ENCODE measurements at regions not wholly inside any gene's neighbourhood (a gene's known extent, or its start where the extent isn't known, plus 50 kb on each side); places are given as distances from the start of the nearest gene placed in this dataset.

DNA sequence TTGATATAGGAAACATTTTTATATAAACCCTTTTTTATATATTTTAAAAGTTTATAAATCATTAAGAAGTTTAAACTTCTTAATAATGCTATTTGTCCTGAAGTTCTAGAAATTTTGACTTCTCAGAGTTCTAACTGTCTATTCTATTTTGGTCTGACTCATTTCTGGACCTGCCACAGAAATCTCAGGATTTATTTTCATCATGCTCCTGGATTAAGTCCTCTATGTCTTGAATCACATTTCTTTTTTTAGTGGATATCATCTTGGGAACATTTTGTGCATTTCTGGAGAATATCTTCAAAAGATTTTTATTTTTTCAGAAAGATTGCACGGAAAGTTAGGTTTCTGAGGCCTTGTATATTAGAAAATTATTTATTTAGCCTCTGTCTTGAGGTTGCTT is 289.1 kb downstream of the NDFIP2 start:
- FAIRE-seq = no peak

DNA sequence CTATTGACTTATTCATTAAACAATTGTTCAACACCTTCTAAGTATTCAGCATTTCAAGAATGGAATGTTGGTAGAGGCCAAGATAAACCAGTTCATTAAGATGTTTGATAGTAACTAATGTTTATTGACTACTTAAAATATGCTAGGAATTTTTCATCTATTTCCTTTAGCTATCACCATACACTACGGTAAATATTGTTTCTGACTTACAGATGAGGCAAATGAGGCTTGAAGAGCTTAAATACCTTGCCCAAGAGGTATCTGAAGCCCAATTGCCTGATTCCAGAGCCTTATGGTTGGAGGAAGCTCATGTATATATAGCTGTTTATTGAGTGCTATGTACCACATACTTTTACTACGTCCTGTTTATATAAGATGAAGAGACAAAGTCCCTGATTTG is 286.2 kb downstream of the NDFIP2 start:
- no peak for FAIRE-seq

DNA sequence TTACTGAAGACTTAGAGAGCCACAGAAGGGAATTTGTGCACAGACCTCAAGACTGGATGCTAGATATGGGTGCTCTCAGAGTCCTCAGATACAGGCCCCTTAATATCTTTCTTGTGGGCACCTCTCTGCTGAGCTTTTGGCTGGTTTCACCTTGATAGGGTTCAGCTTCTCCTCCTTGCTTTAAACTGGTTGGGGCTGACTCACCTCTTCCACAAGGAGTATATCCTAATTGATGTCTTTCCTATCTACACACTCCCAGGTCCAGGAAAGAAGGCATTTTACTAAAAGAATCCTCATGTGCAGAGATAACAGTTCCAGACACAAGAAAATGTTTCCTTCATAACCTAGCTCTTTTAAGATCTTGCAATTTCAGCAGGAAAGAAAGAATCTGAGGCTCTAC is 284.4 kb downstream of the NDFIP2 start:
- FAIRE-seq = no peak

DNA sequence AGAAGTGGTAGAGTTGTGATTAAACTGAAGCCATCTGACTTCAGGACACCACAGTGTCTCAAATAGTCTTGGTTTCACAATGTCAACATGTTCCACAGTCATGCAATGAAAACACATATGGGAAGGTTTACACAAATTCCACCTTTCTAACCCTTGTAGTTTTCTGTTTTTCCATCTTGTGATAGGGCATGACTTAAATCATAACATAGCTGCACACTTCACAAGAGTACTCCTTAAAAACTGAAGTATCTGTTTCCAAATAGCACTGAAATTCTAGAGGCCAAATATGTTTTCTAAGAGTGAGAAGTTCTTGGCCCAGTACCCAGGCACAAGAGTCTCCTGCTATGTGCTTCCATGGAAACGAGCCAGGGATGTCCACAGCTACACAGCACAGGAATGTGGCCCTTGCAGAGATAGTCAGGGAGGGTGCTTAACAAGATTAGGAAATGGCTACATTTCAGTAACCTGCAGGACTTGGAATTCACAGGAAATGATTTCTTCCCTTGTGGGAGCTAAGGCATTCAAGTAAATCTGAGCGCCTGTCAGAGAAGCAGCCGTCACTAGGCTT is 269.1 kb downstream of the NDFIP2 start:
- FAIRE-seq = peak; percentile 95

DNA sequence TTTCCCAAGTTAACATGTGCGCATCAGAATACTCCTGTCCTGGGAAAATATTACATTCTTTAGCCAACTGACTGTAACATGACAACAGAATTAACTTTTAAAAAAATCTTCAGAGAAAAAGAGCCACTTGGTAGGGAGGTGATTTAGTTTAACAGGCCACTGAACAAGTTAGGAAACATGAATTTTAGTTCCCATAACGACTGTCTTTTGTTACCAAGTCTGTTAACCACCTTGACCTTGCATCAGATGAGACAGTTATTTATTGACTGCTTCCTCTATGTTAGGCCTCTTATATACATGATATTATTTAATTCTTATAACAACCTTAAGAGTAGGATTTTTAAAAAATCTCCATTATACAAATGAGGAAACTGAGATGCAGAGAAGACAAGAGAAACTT is 268.6 kb downstream of the NDFIP2 start:
- no peak for FAIRE-seq

DNA sequence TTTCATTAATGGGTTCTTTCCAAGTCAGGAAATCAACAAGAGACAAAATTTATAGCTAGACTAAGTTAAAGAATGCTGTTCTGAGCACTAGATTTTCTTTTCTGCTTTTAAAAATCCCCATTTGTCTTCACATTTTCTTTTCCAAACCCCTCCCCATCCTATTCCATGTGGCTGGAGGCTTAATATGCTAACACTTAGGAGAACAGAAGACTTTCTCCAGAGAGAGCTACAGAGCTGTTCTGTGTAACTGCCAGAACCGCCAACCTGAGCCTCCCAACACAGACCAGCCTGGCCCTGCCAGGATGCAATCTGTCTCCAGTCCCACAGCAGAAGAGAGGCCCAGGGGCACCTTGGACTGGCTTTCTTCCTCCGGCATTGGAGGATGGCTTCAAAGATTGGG is 264.1 kb downstream of the NDFIP2 start:
- no peak for FAIRE-seq

DNA sequence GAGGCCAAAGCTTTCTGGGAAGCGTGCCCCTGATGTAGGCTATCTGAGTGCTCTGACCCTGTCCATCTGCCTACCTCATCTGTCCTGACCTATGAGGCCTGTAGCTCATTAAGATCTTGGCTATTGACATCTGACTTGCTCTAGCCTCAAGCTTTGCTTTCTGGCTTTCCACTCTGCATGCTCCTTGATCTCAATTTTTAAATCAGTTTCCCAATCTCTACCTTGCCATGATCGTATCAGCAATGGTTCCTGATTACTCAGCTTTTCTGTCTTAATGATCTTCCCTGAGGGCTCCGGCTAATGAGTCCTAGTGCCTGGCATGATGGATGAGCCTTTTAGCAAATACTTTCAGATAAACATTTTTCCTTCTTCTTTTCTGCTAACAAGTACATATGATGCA is 262.0 kb downstream of the NDFIP2 start:
- FAIRE-seq = no peak

DNA sequence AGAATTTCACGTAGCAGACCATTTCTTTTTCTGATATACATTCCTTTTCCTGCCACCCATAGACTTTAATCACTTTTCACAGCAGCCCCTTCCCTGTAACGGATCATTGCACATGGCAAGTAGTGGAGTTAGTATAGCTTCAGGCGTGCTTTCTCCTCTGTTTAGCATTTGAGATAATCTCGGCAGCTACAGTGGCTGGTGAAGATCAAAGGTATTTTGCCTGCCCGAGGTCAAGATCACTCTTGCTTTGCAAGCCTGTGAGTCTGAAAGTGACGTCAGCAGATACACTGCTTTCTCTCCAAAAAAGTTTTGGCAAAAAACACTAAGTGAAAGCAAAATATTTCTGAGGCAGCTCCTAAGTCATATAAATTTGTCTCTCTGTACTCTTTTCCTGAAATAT is 260.0 kb downstream of the NDFIP2 start:
- FAIRE-seq = peak; percentile 89

DNA sequence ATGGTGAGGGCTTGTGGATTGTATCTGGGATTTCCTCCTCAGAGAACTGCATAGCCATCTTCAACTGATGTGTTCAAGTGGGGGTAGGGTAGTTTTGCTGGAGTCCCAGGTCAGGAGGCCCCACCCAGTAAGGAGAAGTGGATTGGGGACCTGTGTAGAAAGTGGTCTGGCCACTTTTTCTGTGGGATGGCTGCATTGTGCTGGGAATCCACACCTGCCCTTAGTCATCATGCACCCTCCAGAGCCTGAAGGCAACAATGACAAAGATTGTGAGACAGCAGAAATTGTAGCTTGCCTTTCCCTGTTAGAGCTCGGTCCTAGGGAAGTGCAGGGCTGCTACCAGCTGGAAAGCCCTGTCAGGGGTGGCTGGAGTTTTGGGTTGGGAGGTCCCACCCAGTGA is 255.4 kb downstream of the NDFIP2 start:
- FAIRE-seq = no peak

DNA sequence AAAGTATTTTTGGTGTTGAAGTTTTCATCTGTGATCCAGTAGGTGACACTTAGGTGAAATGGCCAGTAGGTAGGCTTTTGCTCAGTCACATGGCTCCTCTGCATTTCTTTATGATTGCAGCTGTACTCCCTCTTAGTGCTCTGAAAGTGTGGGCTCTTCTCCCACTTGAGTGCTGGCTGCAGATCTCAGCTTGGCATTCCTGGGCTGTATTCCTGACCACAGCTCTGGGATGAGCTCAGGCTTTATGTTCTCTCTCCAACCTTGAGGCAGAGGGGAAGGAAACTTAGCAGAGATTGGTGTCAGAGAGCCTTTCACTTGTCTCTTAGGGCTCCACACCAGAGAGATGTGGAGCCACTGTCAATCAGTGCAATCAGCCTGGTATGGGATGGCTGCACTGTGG is 254.3 kb downstream of the NDFIP2 start:
- no peak for FAIRE-seq

DNA sequence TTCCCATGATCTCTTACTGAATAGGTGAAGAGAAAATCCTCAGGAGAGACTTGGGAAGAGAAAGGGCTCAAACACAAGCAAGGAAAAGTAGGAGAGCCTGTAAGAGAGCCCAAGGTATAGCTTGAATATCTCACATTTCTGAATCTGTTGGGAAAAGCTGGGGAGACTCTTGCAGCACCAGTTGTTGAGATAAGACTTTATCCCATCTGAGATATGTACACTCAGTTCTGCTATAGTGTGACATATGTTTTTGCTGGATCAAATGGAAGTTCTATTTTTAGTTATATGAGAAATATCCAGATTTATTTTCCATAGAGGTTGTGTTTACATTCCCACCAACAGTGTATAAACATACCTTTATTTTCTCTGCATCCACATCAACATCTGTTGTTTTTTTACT is 246.1 kb downstream of the NDFIP2 start:
- FAIRE-seq = no peak

DNA sequence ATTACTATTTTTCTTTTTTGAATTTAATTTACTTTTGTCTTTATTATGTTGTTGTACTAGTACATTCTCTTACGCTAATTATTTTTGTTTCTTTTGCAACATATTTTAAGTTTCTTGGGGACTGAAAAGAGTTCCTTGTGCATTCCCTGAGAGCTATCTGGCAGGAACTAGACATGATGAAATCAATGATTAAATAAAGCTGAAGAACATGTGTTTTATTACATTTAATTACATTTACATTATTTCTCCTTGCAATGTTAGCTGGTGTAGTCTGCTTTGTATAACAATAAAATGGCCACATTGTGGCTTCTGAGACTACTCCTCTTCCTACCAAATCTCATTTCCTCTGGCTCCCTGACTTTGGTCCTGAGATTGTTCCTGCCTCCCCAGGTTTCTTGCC is 244.9 kb downstream of the NDFIP2 start:
- FAIRE-seq = peak; percentile 92

DNA sequence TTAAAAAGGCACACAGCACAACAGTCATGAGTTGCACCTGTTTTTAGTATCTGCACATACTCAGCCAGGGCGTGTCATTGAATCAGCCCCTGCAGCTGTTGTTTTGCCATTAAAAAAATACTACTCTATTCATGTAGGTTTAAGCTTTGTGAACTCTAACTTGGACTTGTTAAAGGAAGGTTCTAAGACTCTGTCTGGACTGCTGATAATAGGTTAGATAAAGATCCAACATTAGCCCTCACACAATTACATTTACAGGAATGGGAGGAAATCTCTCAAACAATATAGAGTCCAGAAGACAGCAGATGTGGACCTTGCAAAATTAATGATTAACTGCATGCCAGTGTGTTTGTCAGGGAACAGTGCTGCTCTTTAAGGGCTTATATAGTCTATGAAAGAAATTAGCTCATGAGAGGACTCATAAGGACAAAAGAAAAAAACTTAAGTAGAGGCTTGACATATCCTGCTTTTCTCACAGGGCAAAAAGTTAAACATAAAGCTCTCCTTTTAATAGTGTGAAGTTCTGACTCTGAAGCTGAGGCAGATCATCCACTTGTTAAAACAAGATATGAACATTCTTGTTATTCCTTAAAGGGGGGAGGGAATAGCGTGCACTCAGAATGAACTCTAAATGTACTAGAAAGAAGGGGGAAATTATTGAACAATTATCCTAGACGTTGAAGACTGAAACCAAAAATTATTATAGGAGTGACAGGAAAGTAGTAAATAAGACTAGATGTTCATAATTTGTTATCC is 243.6 kb downstream of the NDFIP2 start:
- FAIRE-seq = no peak

DNA sequence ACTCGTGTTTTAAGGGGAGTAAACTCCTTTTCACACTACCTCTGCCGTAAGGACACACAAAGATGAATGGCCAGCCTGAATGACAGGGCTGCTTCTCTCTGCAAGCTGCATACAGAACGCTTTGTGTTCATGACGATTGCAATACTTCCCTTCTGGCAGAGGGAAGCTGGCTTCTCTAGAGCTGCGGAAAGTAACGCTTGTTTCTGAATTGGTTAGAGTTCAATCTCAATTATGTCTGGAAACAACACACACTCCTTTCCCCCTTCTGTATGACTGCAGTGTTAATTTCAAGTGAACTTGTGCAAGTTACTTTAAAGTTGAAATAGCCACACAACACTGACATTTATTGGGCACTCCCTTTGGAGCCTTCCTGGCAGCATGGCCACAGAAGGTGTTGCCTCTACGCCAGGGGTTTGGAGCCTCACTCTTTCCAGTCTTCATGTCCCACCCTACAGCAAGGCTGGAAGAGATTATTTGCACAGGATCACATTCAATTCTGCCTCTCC is 242.6 kb downstream of the NDFIP2 start:
- FAIRE-seq = no peak

DNA sequence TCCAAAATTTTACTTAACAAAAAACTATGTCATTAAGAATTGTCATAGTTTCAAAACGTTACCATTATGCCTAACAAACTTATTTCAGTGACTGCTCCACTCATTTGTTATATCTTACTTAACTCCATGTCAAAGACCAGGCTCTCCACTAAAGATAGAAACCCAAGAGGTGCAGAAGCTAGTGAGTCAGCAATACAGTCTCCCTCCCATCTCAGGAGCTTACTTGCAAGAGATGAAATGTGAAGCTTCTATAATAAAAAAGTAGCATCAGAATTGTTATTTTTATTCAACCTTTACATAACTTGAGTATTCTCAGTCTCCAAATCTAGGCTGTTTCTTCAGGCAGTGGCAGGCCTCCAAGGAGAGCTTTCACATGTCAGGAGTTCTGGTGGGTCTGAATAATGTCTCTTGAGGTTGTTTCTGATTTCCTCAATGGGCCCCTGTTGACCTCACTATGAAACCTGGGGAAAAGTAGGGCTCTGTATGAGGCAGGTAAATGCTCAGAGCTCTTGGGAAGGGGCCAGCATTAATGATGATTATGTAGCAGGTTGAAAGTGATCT is 242.0 kb downstream of the NDFIP2 start:
- FAIRE-seq = no peak

DNA sequence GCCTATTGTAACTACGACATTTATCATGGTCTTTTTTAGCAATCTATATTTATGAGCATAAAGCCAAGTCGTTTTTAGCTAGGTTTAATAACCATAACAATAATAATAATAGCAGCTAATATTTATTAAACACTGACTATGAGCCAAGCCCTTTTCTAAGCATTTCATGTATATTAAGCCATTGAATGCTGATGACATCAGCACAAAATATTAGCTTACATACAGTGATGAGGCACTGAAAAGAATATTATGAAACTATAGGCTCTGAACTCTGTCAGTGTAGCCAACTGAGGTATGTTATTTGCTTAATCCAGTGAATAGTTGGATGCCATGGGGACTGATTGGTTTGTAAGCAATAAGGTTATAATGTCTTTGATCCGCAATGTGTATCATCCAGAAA is 235.2 kb downstream of the NDFIP2 start:
- no peak for FAIRE-seq

DNA sequence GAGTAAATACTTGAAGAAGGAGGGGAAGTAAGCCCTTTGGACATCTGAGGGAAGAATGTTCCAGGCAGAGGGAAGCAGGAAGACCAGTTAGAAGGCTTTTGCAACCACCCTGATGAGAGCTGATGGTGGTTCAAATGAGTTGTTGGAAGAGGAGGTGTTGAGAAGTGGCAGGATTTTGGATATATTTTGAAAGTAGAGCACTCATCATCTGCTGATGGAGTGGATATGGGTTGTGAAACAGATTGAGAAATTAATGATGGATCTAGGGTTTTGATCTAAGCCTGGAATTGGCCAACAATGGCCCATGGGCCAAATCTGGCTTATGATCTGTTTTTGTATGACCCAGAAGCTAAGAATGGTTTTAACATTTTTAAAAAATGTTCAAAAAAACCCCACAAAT is 230.7 kb downstream of the NDFIP2 start:
- no peak for FAIRE-seq

DNA sequence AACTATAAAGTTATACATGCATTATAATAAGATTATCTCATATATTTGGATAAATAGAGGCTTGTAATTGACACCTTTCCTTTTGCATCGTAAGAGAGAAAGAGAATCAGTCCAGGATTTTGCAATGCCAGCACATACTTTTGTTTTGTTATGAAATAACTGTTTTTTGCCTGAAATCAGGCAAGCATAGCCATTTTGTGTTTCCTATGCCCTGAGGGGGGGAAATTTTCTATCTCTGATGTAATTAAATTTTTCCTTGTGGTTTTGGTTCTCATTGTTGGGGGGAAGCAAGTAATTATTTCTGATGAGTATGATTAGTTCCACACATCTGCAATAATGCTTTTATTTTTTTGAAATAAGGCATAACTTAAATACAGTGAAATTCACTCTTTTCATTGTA is 229.4 kb downstream of the NDFIP2 start:
- no peak for FAIRE-seq

DNA sequence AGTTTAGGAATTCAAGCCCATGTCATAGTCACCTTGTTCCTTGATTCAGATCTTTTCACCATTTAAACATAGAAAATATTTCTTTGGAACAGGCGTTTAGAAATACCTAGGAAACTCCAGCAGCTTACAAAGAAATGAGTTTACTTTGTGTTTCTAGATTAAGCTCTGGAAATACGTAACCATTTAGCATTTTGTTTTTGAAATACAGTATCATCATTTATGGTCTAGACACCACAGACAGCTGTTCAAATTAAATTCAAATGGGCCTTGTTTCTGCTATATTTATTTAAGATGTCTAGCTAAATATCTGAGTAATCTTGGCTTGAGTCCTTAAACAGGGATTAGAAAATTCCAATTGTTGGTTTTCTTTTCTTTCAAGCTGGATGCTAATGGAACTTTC is 228.5 kb downstream of the NDFIP2 start:
- FAIRE-seq = peak; percentile 88

DNA sequence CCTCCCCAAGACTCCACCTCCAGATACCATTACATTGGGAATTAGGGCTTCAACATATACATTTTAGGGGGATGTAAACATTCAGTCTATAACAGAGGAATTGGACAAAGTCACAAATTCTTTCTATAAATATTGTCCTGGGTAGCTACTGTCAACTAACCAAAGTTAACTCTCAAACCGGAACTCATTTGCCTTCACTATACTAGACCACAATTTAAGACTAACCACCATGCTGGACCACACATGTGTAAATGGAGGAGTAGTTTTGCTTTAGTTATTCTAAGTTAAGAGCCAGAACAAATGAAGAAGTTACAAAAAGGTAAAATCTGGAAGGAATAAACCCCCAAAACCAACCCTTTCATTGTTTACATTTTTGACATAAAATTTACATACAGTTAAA is 222.8 kb downstream of the NDFIP2 start:
- no peak for FAIRE-seq

DNA sequence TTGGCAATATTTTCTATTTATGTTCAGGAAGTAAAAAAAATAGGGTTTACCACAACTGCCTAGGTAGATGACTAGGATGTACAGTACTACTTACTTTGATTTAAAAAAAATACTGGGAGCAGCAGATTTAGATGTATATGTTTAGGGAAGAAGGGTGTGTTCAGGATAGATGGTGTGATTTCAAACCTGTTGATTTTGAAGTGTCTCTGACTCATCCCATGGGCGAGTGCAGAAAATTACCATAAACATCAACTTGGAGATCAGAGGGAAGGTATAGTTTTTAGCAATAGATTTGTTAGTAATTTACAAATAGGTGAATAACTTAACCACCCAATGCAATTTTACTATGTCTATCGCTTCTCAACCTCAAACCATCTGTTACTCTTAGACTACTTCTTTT is 214.8 kb downstream of the NDFIP2 start:
- FAIRE-seq = no peak

DNA sequence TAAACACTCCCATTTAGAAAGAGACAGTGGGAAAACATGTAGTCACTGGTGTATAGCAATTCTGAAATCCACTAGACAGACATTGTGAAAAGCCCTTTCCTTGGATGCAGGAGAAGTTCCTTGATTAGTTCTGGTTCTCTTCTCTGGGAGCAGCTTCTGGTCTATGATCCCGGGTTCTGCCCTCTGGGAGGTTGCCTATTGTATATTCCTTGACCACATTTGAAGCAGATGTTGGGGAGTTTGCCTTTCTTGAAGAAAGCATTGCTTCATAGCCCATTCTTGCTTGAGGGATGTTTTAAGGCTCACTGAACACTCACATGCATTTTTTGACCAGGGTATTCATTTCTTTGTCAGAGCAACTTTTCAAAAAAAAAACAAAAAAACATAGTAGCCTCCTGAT is 211.9 kb downstream of the NDFIP2 start:
- FAIRE-seq = no peak

DNA sequence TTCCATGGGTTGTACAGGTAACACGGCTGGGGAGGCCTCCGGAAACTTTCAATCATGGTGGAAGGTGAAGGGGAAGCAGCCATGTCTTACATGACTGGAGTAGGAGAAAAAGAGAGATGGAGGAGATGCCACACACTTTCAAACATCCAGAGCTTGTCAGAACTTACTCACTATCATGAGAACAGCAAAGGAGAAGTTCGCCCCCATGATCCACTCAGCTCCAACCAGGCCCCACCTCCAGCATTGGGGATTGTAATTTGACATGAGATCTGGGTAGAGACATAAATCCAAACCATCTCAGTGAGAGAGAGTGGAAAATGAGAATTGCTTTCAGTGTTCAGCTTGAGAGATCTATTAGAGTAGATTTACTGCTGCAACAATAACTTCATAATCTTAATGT is 210.9 kb downstream of the NDFIP2 start:
- FAIRE-seq = no peak

DNA sequence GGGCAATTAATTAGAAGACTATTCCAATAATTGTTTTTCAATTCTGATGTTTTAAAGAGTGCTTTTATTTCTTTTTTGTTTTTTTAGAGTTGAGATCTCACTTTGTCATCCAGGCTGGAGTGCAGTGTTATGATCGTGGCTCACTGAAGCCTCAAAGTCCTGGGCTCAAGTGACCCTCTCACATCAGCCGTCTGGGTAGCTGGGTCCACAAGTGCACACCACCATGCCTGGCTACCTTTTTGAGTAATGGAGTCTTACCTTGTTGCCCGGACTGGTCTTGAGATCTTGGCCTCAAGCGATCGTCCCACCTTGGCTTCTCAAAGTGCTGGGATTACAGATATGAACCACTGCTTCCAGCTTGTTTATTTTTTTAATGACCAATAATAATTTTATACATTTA is 207.8 kb downstream of the NDFIP2 start:
- FAIRE-seq = no peak

DNA sequence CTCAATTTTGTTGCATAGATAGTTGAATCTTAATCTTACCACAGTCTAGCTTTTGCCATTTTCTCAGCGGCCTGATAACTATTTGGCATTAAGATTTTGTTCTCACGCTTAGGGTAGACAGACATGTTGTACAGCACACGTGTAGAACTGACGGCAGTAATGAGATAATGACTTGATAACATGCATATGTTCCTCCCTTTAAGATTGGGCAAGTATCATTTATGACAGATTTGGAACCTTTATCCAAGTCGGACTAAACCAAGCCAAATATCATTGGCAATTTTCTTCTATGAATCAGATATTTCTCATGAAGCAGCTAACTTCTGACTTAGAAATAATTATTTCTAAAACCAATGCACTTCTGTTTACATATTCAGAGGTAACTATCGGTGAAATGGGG is 205.5 kb downstream of the NDFIP2 start:
- no peak for FAIRE-seq
